GM12878 (cell line): ENCODE measurements at regions not wholly inside any gene's neighbourhood (a gene's known extent, or its start where the extent isn't known, plus 50 kb on each side); places are given as distances from the start of the nearest gene placed in this dataset.

Experiments
- ATAC-seq: fragments of 200-7000 bp; cut with Tn5 transposase; 3 replicates; pipeline ENCODE4 v1.9.1; 2020; ENCODE audit warnings: mild to moderate bottlenecking, moderate library complexity
- BruUV-seq: library from RNA; stranded (reverse); fragments of 400-500 nt; replicated peaks from 2 replicates; lab custom pipeline; 2021; lab: Mats Ljungman, UMichigan
- CTCF ChIA-PET: fragments of 300-600 bp; sonication (Branson Sonifier 250); formaldehyde crosslinking; extraction: SDS; loops from one replicate; lab custom pipeline; 2021; ENCODE audit warnings: inconsistent platforms; lab: Yijun Ruan, JAX
- POLR2A ChIA-PET: fragments of 350-600 bp; formaldehyde crosslinking; extraction: SDS; loops from one replicate; lab custom pipeline; 2021; ENCODE audit warnings: inconsistent platforms; lab: Charles Lee
- RAD21 ChIA-PET: fragments of 300-600 bp; sonication (Branson Sonifier 250); formaldehyde crosslinking; loops from one replicate; lab custom pipeline; 2023; ENCODE audit warnings: antibody characterized with exemption; ENCODE audit not compliant: unreplicated experiment; lab: Charles Lee
- SMC1A ChIA-PET: fragments of 300-600 bp; sonication (Branson Sonifier 250); formaldehyde crosslinking; loops from one replicate; lab custom pipeline; 2023; ENCODE audit not compliant: unreplicated experiment, uncharacterized antibody; lab: Charles Lee
- DNase-seq: peaks from one replicate; pipeline ENCODE4 v3.0.0-alpha.2; 2011; ENCODE audit warnings: low read depth, low spot score
- FAIRE-seq: peaks from 3 replicates; lab custom pipeline; 2011; peaks lifted over from hg19 to GRCh38; lab: Jason Lieb, UNC
- H2AFZ ChIP-seq: 2 replicates; pipeline ENCODE4 v1.6.0; 2011; ENCODE audit warnings: low read depth, low read length, control low read depth; ENCODE audit not compliant: control insufficient read depth
- H3K27ac ChIP-seq: 2 replicates; pipeline ENCODE4 v1.5.1; 2011; ENCODE audit warnings: control low read depth; ENCODE audit not compliant: control insufficient read depth, insufficient read depth
- H3K27me3 ChIP-seq, 2 experiments: replicated peaks in 1 of 2; 2 replicates each; pipeline versions ENCODE4 v1.6.0 to v1.6.1; 2011; ENCODE audit warnings: low read length in 1 of 2; ENCODE audit not compliant: control insufficient read depth in 2 of 2, insufficient read depth in 2 of 2
- H3K36me3 ChIP-seq, 2 experiments: 2 replicates each; pipeline ENCODE4 v1.5.1; 2011; ENCODE audit warnings: low read length in 1 of 2; ENCODE audit not compliant: control insufficient read depth in 2 of 2, insufficient read depth in 2 of 2
- H3K4me1 ChIP-seq: 2 replicates; pipeline ENCODE4 v1.6.1; 2011; ENCODE audit warnings: mild to moderate bottlenecking, low read length, moderate library complexity, mixed read lengths; ENCODE audit not compliant: control insufficient read depth, insufficient read depth
- H3K4me2 ChIP-seq: 2 replicates; pipeline ENCODE4 v1.6.0; 2011; ENCODE audit warnings: control low read depth; ENCODE audit not compliant: control insufficient read depth, insufficient read depth
- H3K4me3 ChIP-seq: fragments of 200-600 bp; sonication (generic); 2 replicates; pipeline ENCODE4 v1.5.1; 2016
- H3K79me2 ChIP-seq: 2 replicates; pipeline ENCODE4 v1.6.0; 2011; ENCODE audit warnings: low read length; ENCODE audit not compliant: control insufficient read depth, insufficient read depth
- H3K9ac ChIP-seq: 2 replicates; pipeline ENCODE4 v1.8.0; 2011; ENCODE audit warnings: low read length, control low read depth, mixed read lengths; ENCODE audit not compliant: control insufficient read depth, insufficient read depth
- H3K9me3 ChIP-seq: replicated peaks from 3 replicates; pipeline ENCODE4 v1.5.1; 2011; ENCODE audit warnings: mild to moderate bottlenecking, low read length; ENCODE audit not compliant: control insufficient read depth, insufficient read depth
- H4K20me1 ChIP-seq: 2 replicates; pipeline ENCODE4 v1.6.0; 2011; ENCODE audit not compliant: control insufficient read depth, insufficient read depth
- CHD1 ChIP-seq: IDR thresholded peaks from 2 replicates; pipeline ENCODE4 v1.6.1; 2012; ENCODE audit warnings: low read depth, low read length, improper control_type of control experiment
- EZH2 ChIP-seq: IDR thresholded peaks from 2 replicates; pipeline ENCODE4 v1.6.1; 2012; ENCODE audit warnings: low read depth, mild to moderate bottlenecking, control low read depth, inconsistent platforms, low read length, borderline replicate concordance; ENCODE audit not compliant: control insufficient read depth
- GATAD2B ChIP-seq: fragments of 450-650 bp; conservative IDR thresholded peaks from 2 replicates; pipeline ENCODE4 v1.6.1; 2017; ENCODE audit warnings: low read depth, mild to moderate bottlenecking, moderate library complexity
- MTA3 ChIP-seq: IDR thresholded peaks from 2 replicates; pipeline ENCODE4 v1.6.1; 2012; ENCODE audit warnings: low read length, inconsistent platforms, borderline replicate concordance
- NR2F1 ChIP-seq: fragments of 450-650 bp; conservative IDR thresholded peaks from 2 replicates; pipeline ENCODE4 v1.6.1; 2017; ENCODE audit warnings: mild to moderate bottlenecking
- POLR2AphosphoS5 ChIP-seq: IDR thresholded peaks from 2 replicates; pipeline ENCODE4 v1.6.1; 2011; ENCODE audit warnings: mild to moderate bottlenecking, low read length, inconsistent platforms
- SKIL ChIP-seq: fragments of 450-650 bp; IDR thresholded peaks from 2 replicates; pipeline ENCODE4 v1.6.1; 2017; ENCODE audit warnings: mild to moderate bottlenecking, low read depth, inconsistent platforms; ENCODE audit not compliant: poor library complexity, severe bottlenecking
- SMAD1 ChIP-seq: fragments of 450-650 bp; IDR thresholded peaks from 2 replicates; pipeline ENCODE4 v1.6.1; 2018; ENCODE audit warnings: mild to moderate bottlenecking, low read depth; ENCODE audit not compliant: partially characterized antibody
- YY1 ChIP-seq: IDR thresholded peaks from 2 replicates; pipeline ENCODE4 v1.6.1; 2011; ENCODE audit warnings: low read depth, mild to moderate bottlenecking, low read length
- ZNF687 ChIP-seq: fragments of 450-650 bp; IDR thresholded peaks from 2 replicates; pipeline ENCODE4 v1.6.1; 2017; ENCODE audit warnings: mild to moderate bottlenecking, moderate library complexity
- WGBS: methylation state at CpG from one replicate; pipeline ENCODE4 v1.1.6; 2016; ENCODE audit warnings: low lambda C conversion rate; ENCODE audit not compliant: insufficient replicate concordance, insufficient coverage; ENCODE audit errors: missing lambda C conversion rate; 5-methylcytosine and 5-hydroxymethylcytosine counted together
- in situ Hi-C: fragments of 300-500 bp; cut with MboI; formaldehyde crosslinking; loops from 9 replicates; pipeline ENCODE4 v1.14.3; 2018; ENCODE audit warnings: mixed read lengths
- intact Hi-C: fragments of 100-400 bp; cut with micrococcal nuclease; formaldehyde crosslinking; loops from one replicate; pipeline ENCODE4 v1.14.2; 2022; ENCODE audit not compliant: unreplicated experiment

GRCh38 chr11:71181566-71181965, 70.8 kb downstream of the SHANK2 start:
- intact Hi-C loops = no loop called here
- CTCF ChIA-PET = no interaction called here
- POLR2A ChIA-PET = no interaction called here
- DNase-seq (no peak), ATAC-seq (no peak), FAIRE-seq (no peak)
- no peaks in the 10 kb centered on the region for H3K79me2 ChIP-seq
- no peaks in the 10 kb centered on the region for H3K36me3 ChIP-seq
- in situ Hi-C loops = no loop called here
- H3K9me3 ChIP-seq = no peaks in the 10 kb centered on the region
- H3K27me3 ChIP-seq = no peaks in the 10 kb centered on the region
- 40% methylated on average over 14 of the region's 14 CpGs for WGBS
- no peaks in the 10 kb centered on the region for H3K4me1 ChIP-seq
- no peak overlapping the region for H3K9ac ChIP-seq
- SMC1A ChIA-PET = no interaction called here
- H3K4me3 ChIP-seq = no peak overlapping the region
- TF ChIP-seq SKIL (no peak), GATAD2B (no peak), YY1 (no peak), POLR2AphosphoS5 (no peak), MTA3 (no peak), EZH2 (no peak), ZNF687 (no peak), SMAD1 (no peak), CHD1 (no peak), NR2F1 (no peak)
- H3K27ac ChIP-seq = no peak overlapping the region
- no TSS peak for BruUV-seq
- H2AFZ ChIP-seq = no peak overlapping the region
- H4K20me1 ChIP-seq = no peaks in the 10 kb centered on the region
- no peak overlapping the region for H3K4me2 ChIP-seq
- RAD21 ChIA-PET = no interaction called here
